HepG2 (cell line): ENCODE measurements at regions not wholly inside any gene's neighbourhood (a gene's known extent, or its start where the extent isn't known, plus 50 kb on each side); places are given as distances from the start of the nearest gene placed in this dataset.

ENCODE experiments used
- ATAC-seq: fragments of 200-7000 bp; cut with Tn5 transposase; 3 replicates; pipeline ENCODE4 v1.9.1; 2020; ENCODE audit warnings: mild to moderate bottlenecking, moderate library complexity
- BruUV-seq: library from RNA; stranded (reverse); fragments of 400-500 nt; replicated peaks from 2 replicates; lab custom pipeline; 2021; lab: Mats Ljungman, UMichigan
- CTCF ChIA-PET: fragments of 300-600 bp; formaldehyde crosslinking; extraction: SDS; loops from one replicate; lab custom pipeline; 2021; ENCODE audit warnings: low total read pairs, inconsistent platforms, low intra/inter-chr PET ratio; lab: Yijun Ruan, JAX
- POLR2A ChIA-PET: fragments of 350-600 bp; sonication (Branson Sonifier 250); formaldehyde crosslinking; loops from one replicate; lab custom pipeline; 2020; ENCODE audit warnings: antibody characterized with exemption, inconsistent platforms; lab: Yijun Ruan, JAX
- DNase-seq: peaks from one replicate; pipeline ENCODE4 v3.0.0-alpha.2; 2015; ENCODE audit warnings: low spot score
- FAIRE-seq: peaks from 3 replicates; lab custom pipeline; 2011; peaks lifted over from hg19 to GRCh38; lab: Jason Lieb, UNC
- H2AFZ ChIP-seq: one replicate; pipeline ENCODE4 v1.6.1; 2011; ENCODE audit warnings: low read length, inconsistent platforms
- H3K27ac ChIP-seq: fragments of 300-600 bp; 3 replicates; pipeline ENCODE4 v1.8.0; 2011; ENCODE audit warnings: mixed run types, mild to moderate bottlenecking, mixed read lengths, low read length, inconsistent platforms; ENCODE audit not compliant: insufficient read depth; ENCODE audit errors: extremely low read length
- H3K27me3 ChIP-seq, 2 experiments: fragments of 200-600 bp in 1 of 2; 2 replicates in 1 of 2; 3 replicates in 1 of 2; pipeline versions ENCODE4 v1.6.0 to v1.8.0; 2011; ENCODE audit warnings: low read length in 2 of 2, mild to moderate bottlenecking in 2 of 2, moderate library complexity in 2 of 2, inconsistent platforms in 1 of 2; ENCODE audit not compliant: insufficient read depth in 2 of 2, control insufficient read depth in 1 of 2
- H3K36me3 ChIP-seq, 2 experiments: fragments of 200-600 bp in 1 of 2; replicated peaks in 1 of 2; 2 replicates in 1 of 2; 3 replicates in 1 of 2; pipeline versions ENCODE4 v1.5.1 to v1.8.0; 2011; ENCODE audit warnings: low read length in 2 of 2, inconsistent platforms in 1 of 2; ENCODE audit not compliant: insufficient read depth in 2 of 2, control insufficient read depth in 1 of 2
- H3K4me1 ChIP-seq: 2 replicates; pipeline ENCODE4 v1.5.1; 2012; ENCODE audit warnings: low read length, inconsistent platforms; ENCODE audit not compliant: insufficient read depth
- H3K4me2 ChIP-seq: 2 replicates; pipeline ENCODE4 v1.6.0; 2011; ENCODE audit warnings: low read depth, low read length, inconsistent platforms
- H3K4me3 ChIP-seq, 3 experiments: fragments of 200-600 bp in 1 of 3; sonication (generic), shearing (Covaris generic) in 1 of 3; replicated peaks in 1 of 3; 2 replicates each; pipeline ENCODE4 v1.5.1; 2011 to 2016; ENCODE audit warnings: low read length in 3 of 3, inconsistent platforms in 2 of 3, low read depth in 2 of 3, mild to moderate bottlenecking in 2 of 3, control low read depth in 1 of 3, mixed read lengths in 1 of 3; ENCODE audit not compliant: insufficient read depth in 1 of 3
- H3K79me2 ChIP-seq: one replicate; pipeline ENCODE4 v1.6.1; 2011; ENCODE audit warnings: low read length, inconsistent platforms; ENCODE audit not compliant: insufficient read depth
- H3K9ac ChIP-seq: 2 replicates; pipeline ENCODE4 v1.6.0; 2011; ENCODE audit warnings: mild to moderate bottlenecking, low read depth, low read length, inconsistent platforms; ENCODE audit not compliant: insufficient read depth
- H3K9me3 ChIP-seq: 2 replicates; pipeline ENCODE4 v1.5.1; 2012; ENCODE audit warnings: mild to moderate bottlenecking, low read length
- H4K20me1 ChIP-seq: 2 replicates; pipeline ENCODE4 v1.6.0; 2011; ENCODE audit warnings: inconsistent platforms, mild to moderate bottlenecking, low read length, moderate library complexity; ENCODE audit not compliant: insufficient read depth
- BCL6 ChIP-seq: IDR thresholded peaks from 2 replicates; pipeline ENCODE4 v1.6.1; 2016; ENCODE audit warnings: missing genetic modification reagents, missing compliant biosample characterization
- KAT7 ChIP-seq: IDR thresholded peaks from 2 replicates; pipeline ENCODE4 v1.6.1; 2018; ENCODE audit warnings: borderline replicate concordance, missing compliant biosample characterization
- NFE2 ChIP-seq: sonication (generic); formaldehyde crosslinking; IDR thresholded peaks from 2 replicates; pipeline ENCODE4 v1.4.0; 2020; ENCODE audit warnings: missing genetic modification reagents
- NKX3-1 ChIP-seq: sonication (generic); formaldehyde crosslinking; IDR thresholded peaks from 2 replicates; pipeline ENCODE4 v1.5.0; 2020; ENCODE audit warnings: missing genetic modification reagents
- NR2F2 ChIP-seq: IDR thresholded peaks from 2 replicates; pipeline ENCODE4 v1.6.1; 2012; ENCODE audit warnings: low read depth, inconsistent platforms, borderline replicate concordance
- POLR2G ChIP-seq: fragments of 200-400 bp; formaldehyde crosslinking; IDR thresholded peaks from 2 replicates; pipeline ENCODE4 v1.6.1; 2018; ENCODE audit warnings: mild to moderate bottlenecking, low read depth, low read length, moderate library complexity
- ZBTB20 ChIP-seq: sonication (generic); formaldehyde crosslinking; IDR thresholded peaks from 2 replicates; pipeline ENCODE4 v1.8.1; 2023; ENCODE audit warnings: missing genetic modification reagents, low read depth, mild to moderate bottlenecking, borderline replicate concordance
- ZFYVE20 ChIP-seq: sonication (generic); formaldehyde crosslinking; IDR thresholded peaks from 2 replicates; pipeline ENCODE4 v1.8.0; 2023; ENCODE audit warnings: low read depth, mild to moderate bottlenecking, moderate library complexity, missing genetic modification reagents, borderline replicate concordance
- ZNF44 ChIP-seq: sonication (generic); formaldehyde crosslinking; IDR thresholded peaks from 2 replicates; pipeline ENCODE4 v1.5.1; 2020; ENCODE audit warnings: mild to moderate bottlenecking, missing genetic modification reagents
- ZNF788 ChIP-seq: sonication (generic); formaldehyde crosslinking; IDR thresholded peaks from 2 replicates; pipeline ENCODE4 v1.5.0; 2020; ENCODE audit warnings: mild to moderate bottlenecking, missing genetic modification reagents, borderline replicate concordance
- whole genome bisulfite sequencing: methylation state at CpG from one replicate; pipeline ENCODE4 v1.1.6; 2017; ENCODE audit warnings: low lambda C conversion rate; 5-methylcytosine and 5-hydroxymethylcytosine counted together
- in situ Hi-C: cut with HindIII; loops from 2 replicates; pipeline ENCODE4 v1.10.0; 2017; ENCODE audit warnings: low pct_unique_long_range_greater_than_20kb; ENCODE audit not compliant: extremely low pct_ligation_motif_present
- intact Hi-C: fragments of 100-400 bp; cut with micrococcal nuclease; formaldehyde crosslinking; loops from one replicate; pipeline ENCODE4 v1.10.0; 2022; ENCODE audit not compliant: unreplicated experiment
- TF ChIP-seq, protein P1 (sequence below): sonication (generic); formaldehyde crosslinking; IDR thresholded peaks from 2 replicates; pipeline ENCODE4 v1.8.0; 2022; ENCODE audit warnings: mild to moderate bottlenecking, missing genetic modification reagents, borderline replicate concordance
- TF ChIP-seq, protein P2 (sequence below): sonication (generic); formaldehyde crosslinking; IDR thresholded peaks from 2 replicates; pipeline ENCODE4 v1.8.0; 2022; ENCODE audit warnings: missing genetic modification reagents, mild to moderate bottlenecking, borderline replicate concordance
- TF ChIP-seq, protein P3 (sequence below): sonication (generic); formaldehyde crosslinking; IDR thresholded peaks from 2 replicates; pipeline ENCODE4 v1.4.0; 2020; ENCODE audit warnings: mild to moderate bottlenecking, missing genetic modification reagents
- TF ChIP-seq, protein P4 (sequence below): IDR thresholded peaks from 2 replicates; pipeline ENCODE4 v1.6.1; 2012; ENCODE audit warnings: inconsistent platforms

DNA sequence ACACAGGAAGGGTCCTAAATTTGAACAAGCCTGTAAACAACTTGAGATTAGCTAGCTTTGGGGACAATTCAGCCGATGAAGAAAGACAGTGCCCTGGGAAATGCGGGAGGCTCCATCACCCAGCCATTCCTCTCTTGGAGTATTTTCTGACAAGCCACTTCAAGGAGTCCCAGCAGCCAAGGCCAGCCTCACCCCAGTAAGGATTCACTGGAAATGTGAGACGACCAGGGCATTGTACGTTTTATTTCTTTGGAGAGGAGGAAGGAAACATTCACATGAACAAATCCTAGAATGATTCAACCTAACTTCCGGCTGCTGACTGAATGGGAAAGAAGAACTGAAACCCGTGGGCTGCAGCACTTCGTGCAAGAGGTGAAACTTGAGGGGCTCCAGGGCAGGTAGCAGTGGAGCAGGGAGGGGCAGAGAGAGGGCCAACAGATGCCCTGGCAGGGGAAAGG lies 116.4 kb upstream of the ARHGEF3 start:
- in situ Hi-C loops (no loop called here), intact Hi-C loops (no loop called here)
- ChIA-PET CTCF (no interaction called here), POLR2A (no interaction called here)
- no peak overlapping the region for H3K27ac ChIP-seq
- H3K36me3 ChIP-seq, result no peaks in the 10 kb centered on the region
- H4K20me1 ChIP-seq, result no peaks in the 10 kb centered on the region
- FAIRE-seq, result no peak
- no peaks in the 10 kb centered on the region for H3K79me2 ChIP-seq
- no peak overlapping the region for H3K4me3 ChIP-seq
- no peak overlapping the region for H2AFZ ChIP-seq
- WGBS, result 98% methylated on average over 7 of the region's 7 CpGs
- TF ChIP-seq, protein P1, sequence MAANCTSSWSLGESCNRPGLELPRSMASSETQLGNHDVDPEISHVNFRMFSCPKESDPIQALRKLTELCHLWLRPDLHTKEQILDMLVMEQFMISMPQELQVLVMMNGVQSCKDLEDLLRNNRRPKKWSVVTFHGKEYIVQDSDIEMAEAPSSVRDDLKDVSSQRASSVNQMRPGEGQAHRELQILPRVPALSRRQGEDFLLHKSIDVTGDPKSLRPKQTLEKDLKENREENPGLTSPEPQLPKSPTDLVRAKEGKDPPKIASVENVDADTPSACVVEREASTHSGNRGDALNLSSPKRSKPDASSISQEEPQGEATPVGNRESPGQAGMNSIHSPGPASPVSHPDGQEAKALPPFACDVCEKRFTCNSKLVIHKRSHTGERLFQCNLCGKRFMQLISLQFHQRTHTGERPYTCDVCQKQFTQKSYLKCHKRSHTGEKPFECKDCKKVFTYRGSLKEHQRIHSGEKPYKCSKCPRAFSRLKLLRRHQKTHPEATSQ (CRISPR knock-in tag), result no peak
- TF ChIP-seq, protein P2, sequence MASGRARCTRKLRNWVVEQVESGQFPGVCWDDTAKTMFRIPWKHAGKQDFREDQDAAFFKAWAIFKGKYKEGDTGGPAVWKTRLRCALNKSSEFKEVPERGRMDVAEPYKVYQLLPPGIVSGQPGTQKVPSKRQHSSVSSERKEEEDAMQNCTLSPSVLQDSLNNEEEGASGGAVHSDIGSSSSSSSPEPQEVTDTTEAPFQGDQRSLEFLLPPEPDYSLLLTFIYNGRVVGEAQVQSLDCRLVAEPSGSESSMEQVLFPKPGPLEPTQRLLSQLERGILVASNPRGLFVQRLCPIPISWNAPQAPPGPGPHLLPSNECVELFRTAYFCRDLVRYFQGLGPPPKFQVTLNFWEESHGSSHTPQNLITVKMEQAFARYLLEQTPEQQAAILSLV, result no peak
- TF ChIP-seq NKX3-1 (CRISPR knock-in tag) (no peak), KAT7 (CRISPR knock-in tag) (no peak), ZNF788 (CRISPR knock-in tag) (no peak), ZNF44 (no peak), ZBTB20 (no peak), NR2F2 (no peak), NFE2 (CRISPR knock-in tag) (no peak), BCL6 (CRISPR knock-in tag) (no peak), POLR2G (no peak), ZFYVE20 (no peak)
- TF ChIP-seq, protein P3, sequence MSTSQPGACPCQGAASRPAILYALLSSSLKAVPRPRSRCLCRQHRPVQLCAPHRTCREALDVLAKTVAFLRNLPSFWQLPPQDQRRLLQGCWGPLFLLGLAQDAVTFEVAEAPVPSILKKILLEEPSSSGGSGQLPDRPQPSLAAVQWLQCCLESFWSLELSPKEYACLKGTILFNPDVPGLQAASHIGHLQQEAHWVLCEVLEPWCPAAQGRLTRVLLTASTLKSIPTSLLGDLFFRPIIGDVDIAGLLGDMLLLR (CRISPR knock-in tag), result no peak
- TF ChIP-seq, protein P4, sequence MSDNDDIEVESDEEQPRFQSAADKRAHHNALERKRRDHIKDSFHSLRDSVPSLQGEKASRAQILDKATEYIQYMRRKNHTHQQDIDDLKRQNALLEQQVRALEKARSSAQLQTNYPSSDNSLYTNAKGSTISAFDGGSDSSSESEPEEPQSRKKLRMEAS, result no peak
- DNase-seq, result no peak
- BruUV-seq, result no TSS peak
- H3K9me3 ChIP-seq, result no peaks in the 10 kb centered on the region
- H3K4me2 ChIP-seq, result no peak overlapping the region
- no peaks in the 10 kb centered on the region for H3K4me1 ChIP-seq
- H3K9ac ChIP-seq, result no peak overlapping the region
- H3K27me3 ChIP-seq, result no peaks in the 10 kb centered on the region
- no peak for ATAC-seq
